Ovary (tissue), 3 donors: ENCODE measurements at regions not wholly inside any gene's neighbourhood (a gene's known extent, or its start where the extent isn't known, plus 50 kb on each side); places are given as distances from the start of the nearest gene placed in this dataset.

ENCODE experiments used
- EP300 ChIP-seq: sonication (generic); formaldehyde crosslinking; IDR thresholded peaks from one replicate; pipeline ENCODE4 v1.6.1; 2017; ENCODE audit warnings: antibody characterized with exemption
- POLR2A ChIP-seq: fragments of 450-650 bp; IDR thresholded peaks from one replicate; pipeline ENCODE4 v1.6.1; 2017; ENCODE audit warnings: antibody characterized with exemption, mild to moderate bottlenecking, moderate library complexity
- TF ChIP-seq, protein P1 (sequence below), 3 donors: fragments of 450-650 bp in 2 of 3; fragments of 200-600 bp in 1 of 3; IDR thresholded peaks; one replicate each; pipeline versions ENCODE4 v1.5.1 to v1.8.0; 2016 to 2022; ENCODE audit warnings: antibody characterized with exemption in 3 of 3, mild to moderate bottlenecking in 1 of 3
- donor health status: DM: no; HTN: no; CAD: no.

- TF ChIP-seq POLR2A (no peak), EP300 (no peak)
- TF ChIP-seq, protein P1, sequence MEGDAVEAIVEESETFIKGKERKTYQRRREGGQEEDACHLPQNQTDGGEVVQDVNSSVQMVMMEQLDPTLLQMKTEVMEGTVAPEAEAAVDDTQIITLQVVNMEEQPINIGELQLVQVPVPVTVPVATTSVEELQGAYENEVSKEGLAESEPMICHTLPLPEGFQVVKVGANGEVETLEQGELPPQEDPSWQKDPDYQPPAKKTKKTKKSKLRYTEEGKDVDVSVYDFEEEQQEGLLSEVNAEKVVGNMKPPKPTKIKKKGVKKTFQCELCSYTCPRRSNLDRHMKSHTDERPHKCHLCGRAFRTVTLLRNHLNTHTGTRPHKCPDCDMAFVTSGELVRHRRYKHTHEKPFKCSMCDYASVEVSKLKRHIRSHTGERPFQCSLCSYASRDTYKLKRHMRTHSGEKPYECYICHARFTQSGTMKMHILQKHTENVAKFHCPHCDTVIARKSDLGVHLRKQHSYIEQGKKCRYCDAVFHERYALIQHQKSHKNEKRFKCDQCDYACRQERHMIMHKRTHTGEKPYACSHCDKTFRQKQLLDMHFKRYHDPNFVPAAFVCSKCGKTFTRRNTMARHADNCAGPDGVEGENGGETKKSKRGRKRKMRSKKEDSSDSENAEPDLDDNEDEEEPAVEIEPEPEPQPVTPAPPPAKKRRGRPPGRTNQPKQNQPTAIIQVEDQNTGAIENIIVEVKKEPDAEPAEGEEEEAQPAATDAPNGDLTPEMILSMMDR (IDR thresholded peaks at IDR 0.05): no peak
Observed at GRCh38 chr14:71536927-71537772, 395.1 kb upstream of the RGS6 start.
